KOPT-K1 (cell line): ENCODE measurements at regions not wholly inside any gene's neighbourhood (a gene's known extent, or its start where the extent isn't known, plus 50 kb on each side); places are given as distances from the start of the nearest gene placed in this dataset.
"Not testable (repeated sequence)": the region's sequence is repeated elsewhere in the genome, so short reads cannot be mapped to it uniquely, and the experiment has no call there.

ENCODE experiments used
- H3K27ac ChIP-seq: fragments of 200-600 bp; sonication (generic); 2 replicates; pipeline ENCODE4 v1.5.1; 2016; ENCODE audit warnings: antibody characterized with exemption, mild to moderate bottlenecking, low read depth, low read length; ENCODE audit not compliant: poor library complexity, severe bottlenecking
- H3K36me3 ChIP-seq: fragments of 200-600 bp; sonication (generic); 2 replicates; pipeline ENCODE4 v1.5.1; 2017; ENCODE audit warnings: antibody characterized with exemption, mild to moderate bottlenecking, low read length, moderate library complexity; ENCODE audit not compliant: insufficient read depth
- H3K9me3 ChIP-seq: fragments of 200-600 bp; sonication (generic); 2 replicates; pipeline ENCODE4 v1.5.1; 2017; ENCODE audit warnings: antibody characterized with exemption, low read length, mild to moderate bottlenecking; ENCODE audit not compliant: insufficient read depth, poor library complexity, severe bottlenecking

DNA sequence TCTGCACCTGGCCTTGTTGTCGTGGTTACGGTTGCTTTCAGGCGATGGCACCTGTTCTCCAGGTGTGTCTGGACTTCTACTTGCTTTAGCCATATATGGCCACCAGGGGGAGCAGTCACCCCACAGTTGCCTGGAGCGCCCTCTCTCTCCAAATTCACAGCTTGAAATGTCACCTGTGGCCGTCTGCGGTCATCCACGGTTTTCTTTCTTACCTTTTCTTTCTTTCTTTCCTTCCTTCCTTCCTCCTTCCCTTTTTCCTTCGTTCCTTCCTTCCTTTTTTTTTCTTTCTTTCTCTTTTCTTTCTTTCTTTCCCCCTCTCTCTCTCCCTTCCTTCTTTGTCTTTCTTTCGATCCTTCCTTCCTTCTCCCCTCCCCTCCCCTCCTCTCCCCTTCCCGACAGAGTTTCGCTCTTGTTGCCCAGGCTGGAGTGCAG lies 150.5 kb upstream of the VKORC1L1 start:
- Histone ChIP-seq H3K36me3 (peaks cover 17% of the 10 kb centered on the region; the same call in 1 of the 2 replicates), H3K9me3 (no peaks in the 10 kb centered on the region), H3K27ac (no peak overlapping the region)

DNA sequence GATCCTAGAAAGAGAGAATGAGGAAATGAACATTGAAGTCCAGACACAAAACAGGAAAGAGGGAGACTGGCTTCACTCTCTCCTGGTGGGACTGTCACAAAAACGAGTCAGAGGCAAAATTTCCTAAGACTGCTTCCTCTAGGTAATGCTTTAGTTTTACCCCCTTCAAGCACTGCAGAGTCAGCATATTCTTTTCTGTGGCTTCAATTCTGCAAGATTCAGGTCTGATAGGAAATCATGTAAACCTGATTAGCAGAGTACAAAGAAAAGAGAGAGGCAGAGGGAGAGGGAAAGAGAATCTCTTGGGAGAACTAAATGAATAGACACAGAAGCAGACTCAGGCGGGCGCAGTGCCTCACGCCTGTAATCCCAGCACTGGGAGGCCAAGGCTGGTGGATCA lies 145.7 kb upstream of the VKORC1L1 start:
- H3K36me3 ChIP-seq, result peaks cover 21% of the 10 kb centered on the region; the same call in 1 of the 2 replicates
- H3K9me3 ChIP-seq, H3K27ac ChIP-seq: not testable (repeated sequence)

DNA sequence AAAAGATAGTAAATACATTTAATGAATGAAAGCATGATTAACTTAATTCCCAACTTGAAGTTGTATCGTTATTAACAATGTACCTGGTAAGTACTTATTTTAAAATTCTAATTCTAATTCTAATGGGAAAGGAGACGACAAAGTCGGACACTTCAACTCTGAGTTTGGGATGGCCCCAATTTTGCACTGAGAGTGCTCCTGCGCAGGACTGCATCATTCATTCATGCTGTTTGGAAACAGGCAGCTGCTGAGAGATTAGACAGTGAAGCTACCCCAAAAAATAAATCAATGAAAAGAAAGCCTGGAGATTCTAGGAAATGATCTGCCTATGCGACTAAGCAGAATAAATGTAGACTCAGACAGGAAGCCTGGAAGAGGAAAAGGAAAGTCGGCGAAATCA lies 141.7 kb upstream of the VKORC1L1 start:
- Histone ChIP-seq H3K9me3 (no peaks in the 10 kb centered on the region), H3K27ac (no peak overlapping the region), H3K36me3 (peaks cover 29% of the 10 kb centered on the region)

DNA sequence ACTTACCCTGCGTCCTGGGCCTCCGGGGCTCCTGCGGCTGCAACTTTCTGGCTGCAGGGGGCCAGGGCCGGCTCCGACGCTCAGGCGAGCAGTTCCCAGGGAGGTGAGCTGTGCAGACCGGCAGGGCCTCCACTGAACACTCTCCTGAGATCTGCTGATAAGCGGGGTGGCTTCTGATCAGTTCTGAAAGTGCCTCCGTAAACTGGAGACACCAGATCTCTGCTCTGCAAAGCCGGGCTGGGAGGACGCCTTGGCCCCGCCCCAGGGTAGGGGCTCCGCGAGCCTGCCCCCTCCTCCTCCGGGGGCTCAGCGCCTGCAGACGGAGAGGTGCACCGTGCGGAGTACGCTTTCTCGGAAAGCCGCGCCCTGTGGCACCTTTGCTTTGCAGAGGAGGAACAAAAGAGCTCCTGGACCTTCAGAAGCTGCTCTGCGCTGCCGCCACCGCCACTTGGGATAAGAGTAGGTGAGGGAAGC lies 141.3 kb upstream of the VKORC1L1 start:
- H3K9me3 ChIP-seq, result no peaks in the 10 kb centered on the region
- H3K36me3 ChIP-seq, result peaks cover 24% of the 10 kb centered on the region
- no peak overlapping the region for H3K27ac ChIP-seq

DNA sequence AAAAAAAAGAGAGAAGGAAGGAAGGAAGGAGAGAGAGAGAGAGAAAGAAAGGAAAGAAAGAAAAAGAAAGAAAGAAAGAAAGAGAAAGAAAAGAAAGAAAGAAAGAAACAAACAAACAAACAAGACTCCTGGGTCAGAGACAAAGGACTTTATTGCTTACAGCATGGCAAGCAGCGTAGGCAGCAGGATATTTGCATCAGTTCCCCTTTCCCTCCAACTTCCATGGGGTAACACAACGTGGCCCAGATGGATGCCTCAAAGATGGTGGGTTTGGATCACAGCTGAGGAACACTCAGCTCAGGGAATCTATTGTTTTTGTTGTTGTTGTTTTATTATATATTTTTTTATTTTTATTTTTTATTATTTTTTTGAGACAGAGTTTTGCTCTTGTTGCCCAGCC lies 128.5 kb upstream of the VKORC1L1 start:
- Histone ChIP-seq H3K9me3 (no peaks in the 10 kb centered on the region), H3K36me3 (peaks cover 24% of the 10 kb centered on the region), H3K27ac (no peak overlapping the region)

DNA sequence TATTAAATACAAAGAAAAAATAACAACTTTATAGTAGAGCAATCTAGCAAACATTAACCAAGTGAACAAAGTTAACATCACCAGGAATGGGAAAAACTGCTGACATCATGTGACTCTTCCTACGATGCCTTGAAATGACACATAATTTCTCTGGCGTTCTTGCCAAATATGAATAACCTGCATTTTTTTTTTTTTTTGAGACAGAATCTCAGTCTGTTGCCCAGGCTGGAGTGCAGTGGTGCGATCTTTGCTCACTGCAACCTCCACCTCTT lies 126.5 kb upstream of the VKORC1L1 start:
- H3K27ac ChIP-seq, result no peak overlapping the region
- H3K9me3 ChIP-seq, result no peaks in the 10 kb centered on the region
- H3K36me3 ChIP-seq, result peaks cover 7% of the 10 kb centered on the region; the same call in 1 of the 2 replicates

DNA sequence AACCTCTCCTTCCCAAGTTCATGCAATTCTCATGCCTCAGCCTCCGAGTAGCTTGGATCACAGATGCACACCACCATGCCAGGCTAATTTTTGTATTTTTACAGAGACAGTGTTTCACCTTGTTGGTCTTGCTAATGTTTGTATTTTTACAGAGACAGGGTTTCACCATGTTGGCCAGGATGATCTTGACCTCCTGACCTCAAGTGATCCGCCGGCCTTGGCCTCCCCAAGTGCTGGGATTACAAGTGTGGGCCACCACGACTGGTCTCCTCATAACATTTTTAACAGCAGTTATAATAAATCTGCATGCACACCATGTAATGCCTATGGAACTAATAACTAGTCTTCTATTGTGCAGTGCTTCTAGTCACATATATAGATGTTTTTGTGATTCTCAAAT lies 123.8 kb upstream of the VKORC1L1 start:
- Histone ChIP-seq H3K36me3 (peaks cover 16% of the 10 kb centered on the region), H3K27ac (no peak overlapping the region), H3K9me3 (no peaks in the 10 kb centered on the region)

DNA sequence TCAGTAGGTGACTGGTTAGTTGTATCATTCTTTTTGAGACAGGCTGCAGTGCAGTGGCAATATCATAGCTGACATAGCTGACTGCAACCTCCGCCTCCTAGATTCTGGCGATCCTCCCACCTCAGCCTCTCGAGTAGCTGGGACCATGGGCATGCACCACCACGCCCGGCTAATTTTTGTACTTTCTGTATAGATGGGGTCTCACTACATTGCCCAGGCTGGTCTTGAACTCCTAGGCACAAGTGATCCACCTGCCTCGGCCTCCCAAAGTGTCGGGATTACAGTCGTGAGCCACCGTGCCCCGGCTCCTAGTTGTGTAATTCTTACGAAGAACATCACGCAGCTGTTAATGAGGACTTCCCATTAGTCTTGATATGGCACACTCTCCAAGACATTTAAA lies 123.4 kb upstream of the VKORC1L1 start:
- H3K27ac ChIP-seq, result no peak overlapping the region
- no peaks in the 10 kb centered on the region for H3K9me3 ChIP-seq
- peaks cover 21% of the 10 kb centered on the region for H3K36me3 ChIP-seq

DNA sequence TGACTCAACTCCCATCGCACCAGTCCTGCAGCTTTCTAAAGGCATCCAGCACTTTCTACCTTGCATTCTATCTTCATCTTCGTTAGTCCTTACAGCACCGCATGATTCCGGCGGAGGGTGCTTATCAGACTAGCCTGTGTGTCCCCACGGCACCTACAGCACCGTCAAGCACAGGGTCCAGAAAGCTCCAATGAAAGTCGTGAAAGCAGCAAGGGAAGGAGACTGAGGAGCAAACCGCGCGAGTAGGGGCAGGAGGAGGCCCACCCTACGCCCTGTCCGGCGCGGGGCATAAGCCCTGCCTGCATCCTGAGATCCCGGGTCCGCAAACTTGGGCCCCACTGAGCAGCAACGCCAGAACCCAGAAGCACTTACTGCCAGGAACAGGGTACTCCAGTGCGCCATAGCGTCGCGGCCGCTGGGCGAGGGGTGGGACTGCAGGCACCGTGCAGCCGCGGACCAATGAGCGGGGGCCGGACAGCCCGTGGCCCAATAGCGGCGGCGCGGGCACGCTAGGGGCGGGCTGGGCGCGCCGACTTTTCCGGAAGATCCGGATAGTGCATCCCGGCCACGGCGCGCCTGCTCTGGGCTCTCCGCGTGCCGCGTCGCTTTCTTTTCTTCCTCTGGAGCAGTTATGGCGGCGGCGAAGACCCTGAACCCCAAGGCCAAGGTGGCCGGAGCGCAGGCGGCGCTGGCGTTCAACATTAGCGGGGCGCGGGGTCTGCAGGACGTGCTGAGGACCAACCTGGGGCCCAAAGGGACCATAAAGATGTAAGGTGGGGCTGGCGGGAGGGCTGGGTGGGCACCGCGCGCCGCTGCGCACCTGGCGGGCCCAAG lies 122.1 kb upstream of the VKORC1L1 start:
- peak overlapping the region; percentile 84 for H3K27ac ChIP-seq
- peaks cover 33% of the 10 kb centered on the region for H3K36me3 ChIP-seq
- H3K9me3 ChIP-seq, result no peaks in the 10 kb centered on the region

DNA sequence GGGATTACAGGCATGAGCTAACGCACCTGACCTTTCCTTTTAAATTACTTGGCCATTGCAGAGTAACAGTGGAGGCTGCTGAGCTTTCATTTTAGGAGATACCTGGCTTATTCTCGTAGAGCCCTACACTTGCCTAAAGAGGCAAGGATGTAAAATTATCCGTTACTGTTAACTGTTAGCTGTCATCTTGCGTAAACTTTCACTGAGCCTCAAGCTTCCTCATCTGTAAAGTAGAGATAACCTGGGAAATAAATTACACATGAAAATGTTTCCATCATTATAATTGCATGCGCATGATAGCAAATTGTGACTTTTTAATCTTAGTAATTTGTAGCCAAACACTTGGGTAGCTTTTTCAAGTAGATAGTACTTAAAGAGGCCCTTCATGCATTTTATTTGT lies 118.8 kb upstream of the VKORC1L1 start:
- not testable (repeated sequence) for H3K9me3 ChIP-seq, H3K27ac ChIP-seq
- peaks cover 57% of the 10 kb centered on the region for H3K36me3 ChIP-seq

DNA sequence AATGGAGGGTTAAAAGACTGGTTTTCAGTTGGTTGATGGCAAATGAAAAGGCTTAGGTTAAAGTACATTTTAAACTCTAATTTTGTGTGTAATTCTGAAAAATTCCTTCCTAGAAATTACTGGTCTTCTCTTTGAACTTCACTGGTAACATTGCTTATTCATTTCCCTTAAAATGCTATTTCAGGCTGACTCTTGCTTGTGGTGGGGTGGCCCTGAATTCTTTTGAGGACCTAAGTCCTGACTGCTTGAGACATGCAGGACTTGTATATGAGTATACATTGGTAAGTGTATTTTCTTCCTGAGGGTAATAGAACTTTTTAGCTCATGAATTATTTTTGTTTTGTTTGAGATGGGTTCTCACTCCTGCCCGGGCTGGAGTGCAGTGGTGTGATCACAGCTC lies 113.9 kb upstream of the VKORC1L1 start:
- H3K27ac ChIP-seq, H3K9me3 ChIP-seq: not testable (repeated sequence)
- peaks cover 69% of the 10 kb centered on the region for H3K36me3 ChIP-seq

DNA sequence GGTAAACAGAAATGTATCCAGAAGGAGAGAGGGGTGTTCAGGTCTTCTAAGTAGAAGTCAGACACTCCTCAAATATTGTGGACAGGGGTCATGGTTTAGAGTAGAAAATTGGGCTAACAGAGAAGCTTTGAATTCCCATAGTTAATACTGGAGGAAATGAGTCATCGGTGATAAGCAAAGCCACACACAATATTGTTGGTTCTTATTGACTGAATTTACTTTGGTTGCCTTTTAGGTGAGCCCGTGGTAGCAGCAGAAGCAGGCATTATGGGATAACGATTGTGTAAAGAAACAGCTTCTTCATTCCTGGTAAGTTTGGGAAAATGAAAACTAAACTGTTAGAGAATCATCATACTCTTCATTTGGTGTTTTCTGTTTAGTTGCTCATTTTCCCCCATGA lies 110.2 kb upstream of the VKORC1L1 start:
- H3K9me3 ChIP-seq, H3K27ac ChIP-seq: not testable (repeated sequence)
- peaks cover 35% of the 10 kb centered on the region for H3K36me3 ChIP-seq

DNA sequence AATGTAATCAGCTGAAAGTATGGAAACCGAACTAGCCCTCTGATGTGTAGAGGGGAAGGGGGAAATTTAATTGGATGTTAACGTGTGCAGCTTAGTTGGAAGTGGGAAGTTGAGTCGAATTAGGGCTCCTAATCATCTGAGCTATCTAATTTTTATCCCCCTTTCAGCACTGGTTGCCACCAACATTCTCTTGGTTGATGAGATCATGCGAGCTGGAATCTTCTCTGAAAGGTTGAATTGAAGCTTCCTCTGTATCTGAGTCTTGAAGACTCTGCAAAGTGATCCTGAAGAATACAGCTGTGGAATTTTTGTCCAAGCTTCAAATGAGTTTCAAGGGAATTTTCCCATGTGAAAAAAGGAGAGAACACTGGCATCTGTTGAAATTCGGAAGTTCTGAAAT lies 109.8 kb upstream of the VKORC1L1 start:
- not testable (repeated sequence) for H3K27ac ChIP-seq, H3K9me3 ChIP-seq
- peaks cover 34% of the 10 kb centered on the region for H3K36me3 ChIP-seq

DNA sequence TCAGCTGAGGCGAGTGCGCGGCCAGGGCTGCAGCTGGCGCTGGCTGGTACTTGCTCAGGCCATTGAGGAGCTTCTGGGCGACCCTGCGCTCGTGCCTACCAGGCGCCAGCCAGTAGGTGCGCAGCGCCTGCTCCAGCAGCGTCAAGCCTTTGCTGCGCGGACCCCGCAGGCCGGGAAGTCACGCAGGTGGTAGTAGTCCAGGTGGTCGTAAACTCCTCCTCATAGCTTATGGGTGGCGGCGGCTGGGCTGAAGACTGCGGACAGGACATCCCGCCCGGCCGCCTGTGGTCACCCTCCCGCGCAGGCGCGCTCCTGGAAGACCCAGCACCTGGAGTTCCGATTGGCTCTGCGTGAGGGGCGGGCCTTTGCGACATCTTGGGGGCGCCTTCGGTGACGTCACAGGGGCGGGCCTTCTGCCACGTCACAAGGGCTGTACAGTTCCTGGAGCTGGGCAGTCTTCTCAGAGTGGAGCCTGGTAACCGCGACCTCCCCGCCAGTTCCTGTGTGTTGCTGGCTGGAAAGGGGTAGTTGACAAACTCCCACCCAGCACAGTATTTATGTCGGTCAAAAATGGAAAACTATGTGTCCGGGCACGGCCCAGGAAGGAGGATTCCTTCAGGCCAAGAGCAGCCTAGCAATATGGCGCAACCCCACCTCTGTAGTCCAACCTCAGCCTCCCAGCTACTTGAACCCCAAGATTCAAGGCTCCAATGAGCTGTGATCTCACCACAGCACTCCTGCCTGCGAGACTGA lies 102.2 kb upstream of the VKORC1L1 start:
- H3K9me3 ChIP-seq, H3K36me3 ChIP-seq: not testable (repeated sequence)
- H3K27ac ChIP-seq, result peak overlapping the region; percentile 62

DNA sequence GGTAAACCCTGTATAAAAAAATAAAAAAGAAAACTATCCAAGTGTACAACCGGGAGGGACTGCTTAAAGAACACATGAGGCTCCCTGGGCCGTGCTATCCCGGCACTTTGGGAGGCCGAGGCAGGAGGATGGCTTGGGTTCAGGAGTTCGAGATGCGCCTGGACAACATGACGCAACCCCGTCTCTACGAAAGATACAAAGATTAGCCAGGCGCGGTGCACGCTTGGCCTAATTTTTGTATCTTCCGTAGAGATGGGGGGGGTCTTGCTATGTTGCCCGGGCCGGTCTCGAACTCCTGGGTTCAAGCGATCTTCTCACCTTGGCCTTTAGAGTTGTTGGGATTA lies 101.7 kb upstream of the VKORC1L1 start:
- H3K27ac ChIP-seq, result peak overlapping the region; percentile 62
- H3K9me3 ChIP-seq, H3K36me3 ChIP-seq: not testable (repeated sequence)

DNA sequence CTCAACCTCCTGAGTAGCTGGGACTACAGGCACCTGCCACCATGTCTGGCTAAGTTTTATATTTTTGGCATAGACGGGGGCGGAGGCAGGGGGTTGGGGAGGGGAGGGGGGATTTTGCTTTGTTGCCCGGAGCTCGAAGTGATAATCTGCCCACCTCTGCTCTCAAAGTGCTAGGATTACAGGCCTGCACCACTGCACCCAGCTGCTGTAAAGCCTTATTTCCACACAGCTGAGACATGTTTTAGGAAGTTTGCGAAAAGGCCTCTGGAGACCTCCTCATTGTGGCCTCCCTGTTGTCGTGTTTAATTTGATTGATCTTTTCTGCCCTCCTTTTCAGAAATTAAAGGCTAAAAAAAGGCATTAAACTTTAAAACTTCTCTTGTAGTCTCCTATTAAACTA lies 96.2 kb upstream of the VKORC1L1 start:
- H3K27ac ChIP-seq, H3K9me3 ChIP-seq: not testable (repeated sequence)

More for the DNA sequence above, 96.2 kb upstream of the VKORC1L1 start:
- not testable (repeated sequence) for H3K36me3 ChIP-seq
